Embryonic facial prominence (tissue), 1 donor: ENCODE measurements at regions not wholly inside any gene's neighbourhood (a gene's known extent, or its start where the extent isn't known, plus 50 kb on each side); places are given as distances from the start of the nearest gene placed in this dataset.

Source experiments
- DNase-seq: peaks from one replicate; pipeline ENCODE4 v3.0.0-alpha.2; 2016; ENCODE audit errors: extremely low spot score

GRCh38 chr1:193681422-193681821, 495.0 kb upstream of the B3GALT2 start:
- no peak for DNase-seq

- DNase-seq = no peak
Measured at GRCh38 chr1:193680924-193681316, 494.5 kb upstream of the B3GALT2 start.

GRCh38 chr1:193680247-193680923, 494.0 kb upstream of the B3GALT2 start:
- DNase-seq = no peak

GRCh38 chr1:193677874-193678273, 491.5 kb upstream of the B3GALT2 start:
- DNase-seq = no peak

GRCh38 chr1:193676996-193677549, 490.7 kb upstream of the B3GALT2 start:
- DNase-seq = no peak

- no peak for DNase-seq
Measured at GRCh38 chr1:193674292-193674944, 488.0 kb upstream of the B3GALT2 start.

- no peak for DNase-seq
Measured at GRCh38 chr1:193666485-193667083, 480.2 kb upstream of the B3GALT2 start.

GRCh38 chr1:193663965-193664364, 477.6 kb upstream of the B3GALT2 start:
- no peak for DNase-seq

GRCh38 chr1:193662030-193662429, 475.6 kb upstream of the B3GALT2 start:
- DNase-seq = no peak

GRCh38 chr1:193661385-193661784, 475.0 kb upstream of the B3GALT2 start:
- no peak for DNase-seq

GRCh38 chr1:193660428-193660827, 474.0 kb upstream of the B3GALT2 start:
- no peak for DNase-seq

- DNase-seq = no peak
Measured at GRCh38 chr1:193658691-193659090, 472.3 kb upstream of the B3GALT2 start.

- DNase-seq = no peak
Measured at GRCh38 chr1:193658081-193658480, 471.7 kb upstream of the B3GALT2 start.

GRCh38 chr1:193657552-193657951, 471.1 kb upstream of the B3GALT2 start:
- DNase-seq = no peak

- DNase-seq = no peak
Measured at GRCh38 chr1:193656841-193657240, 470.4 kb upstream of the B3GALT2 start.

GRCh38 chr1:193654951-193655735, 468.7 kb upstream of the B3GALT2 start:
- DNase-seq = no peak

- no peak for DNase-seq
Measured at GRCh38 chr1:193649587-193649986, 463.2 kb upstream of the B3GALT2 start.

GRCh38 chr1:193634876-193635275, 448.5 kb upstream of the B3GALT2 start:
- DNase-seq = no peak

- DNase-seq = no peak
Measured at GRCh38 chr1:193634470-193634869, 448.1 kb upstream of the B3GALT2 start.

GRCh38 chr1:193633991-193634390, 447.6 kb upstream of the B3GALT2 start:
- no peak for DNase-seq

GRCh38 chr1:193633093-193633492, 446.7 kb upstream of the B3GALT2 start:
- no peak for DNase-seq

GRCh38 chr1:193631306-193631705, 444.9 kb upstream of the B3GALT2 start:
- no peak for DNase-seq
